Right atrium auricular region (tissue), 2 donors: ENCODE measurements at regions not wholly inside any gene's neighbourhood (a gene's known extent, or its start where the extent isn't known, plus 50 kb on each side); places are given as distances from the start of the nearest gene placed in this dataset.

Experiments used
- DNase-seq: peaks from one replicate; pipeline ENCODE4 v3.0.0-alpha.2; 2019; ENCODE audit warnings: low spot score
- H3K27ac ChIP-seq, 2 donors: fragments of 200-600 bp; sonication (generic); 1 replicate in 1 of 2; 2 replicates in 1 of 2; pipeline ENCODE4 v1.5.1; 2016 to 2019
- H3K27me3 ChIP-seq, 2 donors: fragments of 200-600 bp; sonication (generic); one replicate each; pipeline versions ENCODE4 v1.5.1 to v1.6.0; 2017 to 2019
- H3K36me3 ChIP-seq: fragments of 200-600 bp; sonication (generic); one replicate; pipeline ENCODE4 v1.5.1; 2016
- H3K4me1 ChIP-seq, 2 donors: fragments of 200-600 bp; sonication (generic); one replicate each; pipeline versions ENCODE4 v1.5.1 to v1.6.0; 2017 to 2019
- H3K4me3 ChIP-seq, 2 donors: fragments of 200-600 bp; sonication (generic); 1 replicate in 1 of 2; 2 replicates in 1 of 2; pipeline ENCODE4 v1.5.1; 2017 to 2019; ENCODE audit warnings: mild to moderate bottlenecking in 1 of 2, moderate library complexity in 1 of 2
- H3K9me3 ChIP-seq, 2 donors: fragments of 200-600 bp; sonication (generic); one replicate each; pipeline ENCODE4 v1.5.1; 2019
- TF ChIP-seq, protein P1 (sequence below), 2 donors: fragments of 200-600 bp; sonication (generic); IDR thresholded peaks; one replicate each; pipeline ENCODE4 v1.5.1; 2019; ENCODE audit warnings: antibody characterized with exemption in 2 of 2

DNA sequence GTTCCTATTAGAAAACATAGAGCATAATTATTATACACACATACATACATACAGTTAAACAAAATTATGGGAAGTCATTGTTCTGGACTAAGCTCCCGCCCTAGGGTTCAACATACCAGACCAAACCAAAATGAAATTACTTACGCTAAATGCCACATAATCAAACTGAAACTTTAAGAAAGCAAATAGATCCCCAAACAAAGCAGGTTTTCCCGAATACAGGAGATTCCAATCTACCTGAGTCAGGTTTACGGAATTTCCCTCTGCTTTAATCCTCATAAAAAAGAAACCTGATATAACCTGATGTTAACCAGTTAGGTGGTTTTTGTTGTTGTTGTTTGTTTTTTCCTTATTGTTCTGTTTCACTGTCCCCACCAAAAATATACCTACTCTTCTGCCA lies 1886.9 kb downstream of the NCAM2 start:
- H3K27ac ChIP-seq = no peak overlapping the region
- no peaks in the 10 kb centered on the region for H3K27me3 ChIP-seq
- no peaks in the 10 kb centered on the region for H3K36me3 ChIP-seq
- no peak for DNase-seq
- no peak overlapping the region for H3K4me3 ChIP-seq
- no peaks in the 10 kb centered on the region for H3K4me1 ChIP-seq
- H3K9me3 ChIP-seq = no peaks in the 10 kb centered on the region
- TF ChIP-seq, protein P1, sequence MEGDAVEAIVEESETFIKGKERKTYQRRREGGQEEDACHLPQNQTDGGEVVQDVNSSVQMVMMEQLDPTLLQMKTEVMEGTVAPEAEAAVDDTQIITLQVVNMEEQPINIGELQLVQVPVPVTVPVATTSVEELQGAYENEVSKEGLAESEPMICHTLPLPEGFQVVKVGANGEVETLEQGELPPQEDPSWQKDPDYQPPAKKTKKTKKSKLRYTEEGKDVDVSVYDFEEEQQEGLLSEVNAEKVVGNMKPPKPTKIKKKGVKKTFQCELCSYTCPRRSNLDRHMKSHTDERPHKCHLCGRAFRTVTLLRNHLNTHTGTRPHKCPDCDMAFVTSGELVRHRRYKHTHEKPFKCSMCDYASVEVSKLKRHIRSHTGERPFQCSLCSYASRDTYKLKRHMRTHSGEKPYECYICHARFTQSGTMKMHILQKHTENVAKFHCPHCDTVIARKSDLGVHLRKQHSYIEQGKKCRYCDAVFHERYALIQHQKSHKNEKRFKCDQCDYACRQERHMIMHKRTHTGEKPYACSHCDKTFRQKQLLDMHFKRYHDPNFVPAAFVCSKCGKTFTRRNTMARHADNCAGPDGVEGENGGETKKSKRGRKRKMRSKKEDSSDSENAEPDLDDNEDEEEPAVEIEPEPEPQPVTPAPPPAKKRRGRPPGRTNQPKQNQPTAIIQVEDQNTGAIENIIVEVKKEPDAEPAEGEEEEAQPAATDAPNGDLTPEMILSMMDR (IDR thresholded peaks at IDR 0.05) = no peak

DNA sequence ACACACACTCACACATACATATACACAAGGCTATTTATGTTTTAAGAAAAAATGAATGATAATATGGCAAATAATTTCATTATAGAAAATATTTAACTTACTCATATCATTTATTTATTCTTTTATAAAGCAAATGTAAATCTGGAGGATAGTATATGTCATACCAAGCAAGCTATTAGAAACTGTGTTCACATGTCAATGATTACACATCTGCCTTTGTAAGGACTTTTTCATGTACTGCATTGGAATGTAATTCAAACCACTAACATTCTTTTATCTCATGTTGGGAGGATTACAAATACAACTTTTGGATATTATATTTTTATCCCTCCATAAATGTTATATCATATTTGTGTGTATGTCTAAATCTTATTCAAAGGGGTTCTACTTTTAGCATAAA lies 1887.4 kb downstream of the NCAM2 start:
- Histone ChIP-seq H3K9me3 (no peaks in the 10 kb centered on the region), H3K4me3 (no peak overlapping the region), H3K4me1 (no peaks in the 10 kb centered on the region), H3K27ac (no peak overlapping the region), H3K36me3 (no peaks in the 10 kb centered on the region), H3K27me3 (no peaks in the 10 kb centered on the region)
- no peak for DNase-seq
- TF ChIP-seq, protein P1 (IDR thresholded peaks at IDR 0.05) = no peak

DNA sequence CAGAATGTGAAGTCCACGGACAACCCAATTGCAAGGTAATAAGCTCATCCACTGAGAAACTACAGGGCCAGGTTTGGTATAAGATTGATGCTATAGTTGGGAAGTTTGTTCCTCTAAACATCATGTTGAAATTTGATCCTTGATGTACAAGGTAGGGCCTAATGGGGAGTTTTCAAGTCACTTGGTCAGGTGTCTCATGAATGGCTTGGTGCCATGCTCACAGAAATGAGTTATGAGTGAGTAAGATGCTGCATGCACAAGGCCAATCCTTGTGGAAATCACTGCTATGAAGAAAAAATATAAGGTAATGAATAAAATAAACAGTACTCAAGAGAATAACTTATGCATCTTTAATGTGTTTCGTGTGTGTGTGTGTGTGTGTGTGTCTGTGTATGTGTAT lies 1891.2 kb downstream of the NCAM2 start:
- no peaks in the 10 kb centered on the region for H3K27me3 ChIP-seq
- no peaks in the 10 kb centered on the region for H3K36me3 ChIP-seq
- no peak overlapping the region for H3K4me3 ChIP-seq
- no peak for DNase-seq
- no peaks in the 10 kb centered on the region for H3K9me3 ChIP-seq
- H3K27ac ChIP-seq = no peak overlapping the region
- TF ChIP-seq, protein P1 (IDR thresholded peaks at IDR 0.05) = no peak
- no peaks in the 10 kb centered on the region for H3K4me1 ChIP-seq

DNA sequence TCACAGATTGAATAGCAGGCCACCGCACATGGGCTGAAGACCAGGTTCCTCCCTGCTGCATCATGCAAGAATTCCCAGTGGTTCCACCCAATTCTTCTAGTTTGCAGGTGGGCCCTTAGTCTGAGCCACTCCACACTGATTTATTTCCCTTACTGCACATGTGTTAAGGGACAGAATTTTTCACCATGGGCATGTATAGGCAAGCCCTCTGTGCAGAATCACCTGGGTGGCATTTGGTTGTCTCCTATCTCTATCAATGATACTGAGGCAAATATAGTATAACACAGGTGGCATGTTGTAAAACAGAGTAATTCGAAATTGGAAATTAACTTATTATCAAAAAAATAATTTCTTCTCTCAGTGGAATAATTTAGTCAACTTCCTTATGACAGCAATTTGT lies 1892.4 kb downstream of the NCAM2 start:
- Histone ChIP-seq H3K36me3 (no peaks in the 10 kb centered on the region), H3K4me3 (no peak overlapping the region), H3K4me1 (no peaks in the 10 kb centered on the region), H3K27me3 (no peaks in the 10 kb centered on the region), H3K9me3 (no peaks in the 10 kb centered on the region), H3K27ac (no peak overlapping the region)
- DNase-seq = no peak
- TF ChIP-seq, protein P1 (IDR thresholded peaks at IDR 0.05) = no peak

DNA sequence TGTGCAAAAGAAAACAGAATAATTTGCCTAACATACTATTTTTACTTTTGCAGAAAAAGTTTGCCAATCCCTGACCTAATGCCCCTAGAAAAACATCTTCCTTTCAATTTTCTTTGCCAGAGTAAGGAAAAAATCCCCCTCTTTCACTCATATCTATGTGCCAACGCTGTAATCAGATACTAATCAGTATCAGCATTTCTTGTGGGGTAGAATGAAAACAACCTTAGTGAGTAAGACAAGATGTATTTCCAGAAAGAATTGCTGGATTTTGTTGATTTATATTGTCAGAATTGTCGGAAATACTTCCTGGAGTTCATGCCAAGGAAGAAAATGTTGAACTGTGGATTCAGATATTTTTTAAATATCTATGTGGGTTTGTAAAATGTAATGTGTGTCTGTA lies 1893.8 kb downstream of the NCAM2 start:
- TF ChIP-seq, protein P1 (IDR thresholded peaks at IDR 0.05) = no peak
- no peak overlapping the region for H3K4me3 ChIP-seq

DNA sequence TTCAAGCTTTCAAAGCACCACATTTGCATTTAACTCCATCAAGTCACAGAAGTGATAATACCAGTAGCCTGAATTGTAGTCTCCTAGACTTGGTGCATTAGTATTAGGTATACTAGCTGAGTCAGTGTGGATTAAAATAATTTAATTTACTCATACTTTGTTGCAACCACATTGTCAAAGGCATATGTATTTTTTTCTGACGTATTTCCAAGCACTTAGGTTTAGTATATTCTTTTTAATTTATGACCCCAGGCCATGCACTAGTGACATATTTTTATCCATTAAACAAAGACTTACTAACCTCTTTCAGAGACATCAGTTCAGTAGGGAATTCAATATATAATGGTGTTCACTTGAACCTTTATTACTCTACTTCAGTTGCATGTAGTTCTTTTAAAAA lies 1894.5 kb downstream of the NCAM2 start:
- no peaks in the 10 kb centered on the region for H3K9me3 ChIP-seq
- no peak overlapping the region for H3K27ac ChIP-seq
- TF ChIP-seq, protein P1 (IDR thresholded peaks at IDR 0.05) = no peak

More for the DNA sequence above, 1893.8 kb downstream of the NCAM2 start:
- no peak for DNase-seq
- Histone ChIP-seq H3K4me1 (no peaks in the 10 kb centered on the region), H3K27me3 (no peaks in the 10 kb centered on the region), H3K9me3 (no peaks in the 10 kb centered on the region), H3K27ac (no peak overlapping the region), H3K36me3 (no peaks in the 10 kb centered on the region)

More for the DNA sequence above, 1894.5 kb downstream of the NCAM2 start:
- Histone ChIP-seq H3K4me1 (no peaks in the 10 kb centered on the region), H3K4me3 (no peak overlapping the region), H3K27me3 (no peaks in the 10 kb centered on the region), H3K36me3 (no peaks in the 10 kb centered on the region)
- no peak for DNase-seq
